PC-9 (cell line): ENCODE measurements at regions not wholly inside any gene's neighbourhood (a gene's known extent, or its start where the extent isn't known, plus 50 kb on each side); places are given as distances from the start of the nearest gene placed in this dataset.

Experiments used
- BruUV-seq: library from RNA; stranded (reverse); fragments of 400-500 nt; replicated peaks from 2 replicates; lab custom pipeline; 2021; lab: Mats Ljungman, UMichigan
- CTCF ChIA-PET: fragments of 300-600 bp; sonication (Branson Sonifier 250); formaldehyde crosslinking; loops from one replicate; lab custom pipeline; 2022; ENCODE audit warnings: antibody characterized with exemption; lab: Charles Lee
- POLR2A ChIA-PET: fragments of 300-600 bp; sonication (Branson Sonifier 250); formaldehyde crosslinking; loops from one replicate; lab custom pipeline; 2022; ENCODE audit warnings: antibody characterized with exemption; ENCODE audit not compliant: unreplicated experiment; lab: Charles Lee
- DNase-seq, 2 experiments: peaks; one replicate each; pipeline versions ENCODE4 v3.0.0 to v3.0.0-alpha.2; 2015 to 2022; ENCODE audit warnings: mixed read lengths in 1 of 2
- H2AFZ ChIP-seq: fragments of 200-600 bp; sonication (generic); 2 replicates; pipeline ENCODE4 v1.8.1; 2017; ENCODE audit warnings: antibody characterized with exemption
- H3F3A ChIP-seq: fragments of 200-600 bp; sonication (generic); 2 replicates; pipeline ENCODE4 v1.8.1; 2017; ENCODE audit warnings: antibody characterized with exemption, mild to moderate bottlenecking, low read depth; ENCODE audit not compliant: insufficient read depth
- H3K27ac ChIP-seq: fragments of 200-600 bp; sonication (generic); 2 replicates; pipeline ENCODE4 v1.6.1; 2016; ENCODE audit warnings: mixed run types
- H3K27me3 ChIP-seq: fragments of 200-600 bp; sonication (generic); 2 replicates; pipeline ENCODE4 v1.6.1; 2016; ENCODE audit warnings: low read depth, mixed run types; ENCODE audit not compliant: insufficient read depth
- H3K36me3 ChIP-seq: fragments of 200-600 bp; sonication (generic); 2 replicates; pipeline ENCODE4 v1.6.1; 2016; ENCODE audit warnings: low read depth, mixed run types
- H3K4me1 ChIP-seq: fragments of 200-600 bp; sonication (generic); replicated peaks from 2 replicates; pipeline ENCODE4 v1.6.1; 2016; ENCODE audit warnings: mixed run types; ENCODE audit not compliant: insufficient read depth
- H3K4me2 ChIP-seq: fragments of 200-600 bp; sonication (generic); 2 replicates; pipeline ENCODE4 v1.6.1; 2017; ENCODE audit warnings: mixed run types
- H3K4me3 ChIP-seq: fragments of 200-600 bp; sonication (generic); 2 replicates; pipeline ENCODE4 v1.6.1; 2016; ENCODE audit warnings: mixed run types
- H3K79me2 ChIP-seq: fragments of 200-600 bp; sonication (generic); 2 replicates; pipeline ENCODE4 v1.6.1; 2017; ENCODE audit warnings: low read depth, mixed run types
- H3K9me2 ChIP-seq: fragments of 200-600 bp; sonication (generic); 2 replicates; pipeline ENCODE4 v1.8.1; 2017; ENCODE audit warnings: mild to moderate bottlenecking; ENCODE audit not compliant: insufficient read depth
- H3K9me3 ChIP-seq: fragments of 200-600 bp; sonication (generic); 2 replicates; pipeline ENCODE4 v1.8.1; 2016; ENCODE audit warnings: low read depth; ENCODE audit not compliant: insufficient read depth
- H4K20me1 ChIP-seq: fragments of 200-600 bp; sonication (generic); 2 replicates; pipeline ENCODE4 v1.8.1; 2017; ENCODE audit not compliant: insufficient read depth
- CTCF ChIP-seq: fragments of 200-600 bp; sonication (generic); conservative IDR thresholded peaks from 2 replicates; pipeline ENCODE4 v1.6.1; 2017; ENCODE audit warnings: mixed run types, antibody characterized with exemption, mild to moderate bottlenecking, moderate library complexity
- EZH2 ChIP-seq: fragments of 200-600 bp; sonication (generic); IDR thresholded peaks from 2 replicates; pipeline ENCODE4 v1.8.0; 2017; ENCODE audit warnings: antibody characterized with exemption, low read depth
- intact Hi-C: fragments of 100-400 bp; cut with micrococcal nuclease; formaldehyde crosslinking; loops from one replicate; pipeline ENCODE4 v1.10.0; 2022; ENCODE audit not compliant: unreplicated experiment

GRCh38 chr3:81395739-81396513 lies 365.5 kb downstream of the GBE1 start:
- no peaks in the 10 kb centered on the region for H3K79me2 ChIP-seq
- intact Hi-C loops, result no loop called here
- no TSS peak for BruUV-seq
- H3K27me3 ChIP-seq, result no peaks in the 10 kb centered on the region
- no peak overlapping the region for H2AFZ ChIP-seq
- no peaks in the 10 kb centered on the region for H3K36me3 ChIP-seq
- DNase-seq, result no peak
- no peak overlapping the region for H3K27ac ChIP-seq
- no peaks in the 10 kb centered on the region for H3K4me1 ChIP-seq
- no peaks in the 10 kb centered on the region for H3K9me3 ChIP-seq
- H3K4me3 ChIP-seq, result no peak overlapping the region
- H4K20me1 ChIP-seq, result no peaks in the 10 kb centered on the region
- H3F3A ChIP-seq, result no peaks in the 10 kb centered on the region
- ChIA-PET CTCF (no interaction called here), POLR2A (no interaction called here)
- H3K4me2 ChIP-seq, result no peak overlapping the region
- no peaks in the 10 kb centered on the region for H3K9me2 ChIP-seq
- TF ChIP-seq EZH2 (no peak), CTCF (no peak)

- no peak overlapping the region for H3K4me2 ChIP-seq
- no peaks in the 10 kb centered on the region for H3K9me2 ChIP-seq
- DNase-seq, result no peak
- H3K79me2 ChIP-seq, result no peaks in the 10 kb centered on the region
- no peaks in the 10 kb centered on the region for H3K9me3 ChIP-seq
- H3K27me3 ChIP-seq, result no peaks in the 10 kb centered on the region
- H3K4me1 ChIP-seq, result no peaks in the 10 kb centered on the region
- CTCF ChIA-PET, result no interaction called here
- BruUV-seq, result no TSS peak
- POLR2A ChIA-PET, result no interaction called here
- H4K20me1 ChIP-seq, result no peaks in the 10 kb centered on the region
- intact Hi-C loops, result no loop called here
- no peak overlapping the region for H2AFZ ChIP-seq
- H3F3A ChIP-seq, result no peaks in the 10 kb centered on the region
- H3K27ac ChIP-seq, result no peak overlapping the region
- H3K36me3 ChIP-seq, result no peaks in the 10 kb centered on the region
- no peak overlapping the region for H3K4me3 ChIP-seq
- TF ChIP-seq CTCF, result no peak
- no peak for TF ChIP-seq EZH2
Observed at GRCh38 chr3:81394651-81395524, 366.6 kb downstream of the GBE1 start.

DNA sequence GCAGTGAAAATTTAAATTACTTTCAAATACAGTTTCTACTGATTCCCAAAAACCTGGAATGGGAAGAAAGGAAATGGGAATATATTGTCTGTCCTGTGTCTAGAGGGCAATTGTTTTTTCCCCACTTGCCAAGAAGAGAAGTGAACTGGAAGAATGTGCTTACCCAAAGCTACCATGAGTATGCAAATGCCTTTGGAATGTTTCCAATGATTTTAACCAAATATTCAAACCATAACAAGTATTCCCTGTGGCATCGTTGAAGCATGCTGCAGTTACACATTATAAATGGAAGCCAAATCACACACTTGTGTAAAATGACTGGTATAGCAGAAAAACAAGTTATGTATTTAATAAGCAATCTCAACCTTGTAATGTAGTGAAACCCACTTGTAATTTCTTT lies 368.2 kb downstream of the GBE1 start:
- intact Hi-C loops, result no loop called here
- H3K79me2 ChIP-seq, result no peaks in the 10 kb centered on the region
- POLR2A ChIA-PET, result no interaction called here

More for the DNA sequence above, 368.2 kb downstream of the GBE1 start:
- H3F3A ChIP-seq, result no peaks in the 10 kb centered on the region
- TF ChIP-seq CTCF, result no peak
- no peak for TF ChIP-seq EZH2
- H3K4me3 ChIP-seq, result no peak overlapping the region
- no peaks in the 10 kb centered on the region for H4K20me1 ChIP-seq
- H3K27me3 ChIP-seq, result no peaks in the 10 kb centered on the region
- H2AFZ ChIP-seq, result no peak overlapping the region
- H3K4me1 ChIP-seq, result no peaks in the 10 kb centered on the region
- H3K4me2 ChIP-seq, result no peak overlapping the region
- no TSS peak for BruUV-seq
- H3K36me3 ChIP-seq, result no peaks in the 10 kb centered on the region
- no peaks in the 10 kb centered on the region for H3K9me2 ChIP-seq
- no peak overlapping the region for H3K27ac ChIP-seq
- no peak for DNase-seq
- H3K9me3 ChIP-seq, result no peaks in the 10 kb centered on the region
- CTCF ChIA-PET, result no interaction called here
